Ureter (tissue), 1 donor: ENCODE measurements at regions not wholly inside any gene's neighbourhood (a gene's known extent, or its start where the extent isn't known, plus 50 kb on each side); places are given as distances from the start of the nearest gene placed in this dataset.
"Not testable (repeated sequence)": the region's sequence is repeated elsewhere in the genome, so short reads cannot be mapped to it uniquely, and the experiment has no call there.

Source experiments
- DNase-seq: peaks from one replicate; pipeline ENCODE4 v3.0.0-alpha.2; 2020; ENCODE audit warnings: low spot score
- donor health status: DM: yes; HTN: yes; CAD: no.

GRCh38 chr9:135195975-135196374 is 108.5 kb downstream of the OLFM1 start:
- not testable (repeated sequence) for DNase-seq

- no peak for DNase-seq
Observed at GRCh38 chr9:135196474-135196873, 109.0 kb downstream of the OLFM1 start.

GRCh38 chr9:135198144-135198543 is 110.7 kb downstream of the OLFM1 start:
- DNase-seq: no peak

GRCh38 chr9:135198586-135199285 is 111.3 kb downstream of the OLFM1 start:
- DNase-seq: no peak

- no peak for DNase-seq
Observed at GRCh38 chr9:135199489-135199888, 112.0 kb downstream of the OLFM1 start.

- no peak for DNase-seq
Observed at GRCh38 chr9:135201711-135202110, 114.2 kb downstream of the OLFM1 start.

- DNase-seq: no peak
Observed at GRCh38 chr9:135204177-135204576, 116.7 kb downstream of the OLFM1 start.

- no peak for DNase-seq
Observed at GRCh38 chr9:135209136-135209535, 121.7 kb downstream of the OLFM1 start.

GRCh38 chr9:135209852-135210251 is 122.4 kb downstream of the OLFM1 start:
- no peak for DNase-seq

GRCh38 chr9:135210676-135211523 is 123.4 kb downstream of the OLFM1 start:
- no peak for DNase-seq

GRCh38 chr9:135211524-135211890 is 124.0 kb downstream of the OLFM1 start:
- no peak for DNase-seq

GRCh38 chr9:135212961-135213360 is 125.5 kb downstream of the OLFM1 start:
- DNase-seq: no peak

GRCh38 chr9:135213566-135213965 is 126.1 kb downstream of the OLFM1 start:
- DNase-seq: no peak

GRCh38 chr9:135214054-135214640 is 126.7 kb downstream of the OLFM1 start:
- no peak for DNase-seq

- DNase-seq: no peak
Observed at GRCh38 chr9:135214706-135215105, 127.2 kb downstream of the OLFM1 start.

- no peak for DNase-seq
Observed at GRCh38 chr9:135215571-135216161, 128.2 kb downstream of the OLFM1 start.

GRCh38 chr9:135216236-135216635 is 128.8 kb downstream of the OLFM1 start:
- no peak for DNase-seq

- no peak for DNase-seq
Observed at GRCh38 chr9:135216791-135217441, 129.4 kb downstream of the OLFM1 start.

- DNase-seq: no peak
Observed at GRCh38 chr9:135217836-135218235, 130.4 kb downstream of the OLFM1 start.

GRCh38 chr9:135218331-135219225 is 131.1 kb downstream of the OLFM1 start:
- no peak for DNase-seq
